ENCODE measurements at regions not wholly inside any gene's neighbourhood (a gene's known extent, or its start where the extent isn't known, plus 50 kb on each side); places are given as distances from the start of the nearest gene placed in this dataset.
"Not testable (repeated sequence)": the region's sequence is repeated elsewhere in the genome, so short reads cannot be mapped to it uniquely, and the experiment has no call there.

- no peak for FAIRE-seq
- H3K9ac ChIP-seq (ENCODE audit: low read length in 3 of 3), result no peak overlapping the region
- no peak overlapping the region for H3K4me3 ChIP-seq (ENCODE audit: low read length in 3 of 3)
- no peak for TF ChIP-seq CTCF (IDR thresholded peaks at IDR 0.05; ENCODE audit: borderline replicate concordance, extremely low read depth, insufficient read depth)
- H3K27ac ChIP-seq (ENCODE audit: low read depth in 2 of 2, low read length in 2 of 2), result no peak overlapping the region
- intact Hi-C loops (cut with DNase I), result no loop called here
- H3K9me3 ChIP-seq (ENCODE audit: control insufficient read depth in 2 of 3, insufficient read depth in 1 of 3, low read length in 3 of 3), result no peaks in the 10 kb centered on the region
- DNase-seq, result no peak
- no peaks in the 10 kb centered on the region for H3K4me1 ChIP-seq (ENCODE audit: control insufficient read depth in 2 of 3, insufficient read depth in 2 of 3, low read depth in 1 of 3, low read length in 3 of 3)
- H3K27me3 ChIP-seq (ENCODE audit: control insufficient read depth, insufficient read depth, low read length), result no peaks in the 10 kb centered on the region
- H3K36me3 ChIP-seq (ENCODE audit: control insufficient read depth in 2 of 3, insufficient read depth in 3 of 3, low read length in 3 of 3), result no peaks in the 10 kb centered on the region
Measured at GRCh38 chr20:48024539-48024938, 239.3 kb upstream of the SULF2 start.

- H3K36me3 ChIP-seq (ENCODE audit: control insufficient read depth in 2 of 3, insufficient read depth in 3 of 3, low read length in 3 of 3); H3K4me1 ChIP-seq (ENCODE audit: control insufficient read depth in 2 of 3, insufficient read depth in 2 of 3, low read depth in 1 of 3, low read length in 3 of 3); H3K27me3 ChIP-seq (ENCODE audit: control insufficient read depth, insufficient read depth, low read length); H3K27ac ChIP-seq (ENCODE audit: low read depth in 2 of 2, low read length in 2 of 2); H3K9me3 ChIP-seq (ENCODE audit: control insufficient read depth in 2 of 3, insufficient read depth in 1 of 3, low read length in 3 of 3); FAIRE-seq; intact Hi-C loops (cut with DNase I); H3K4me3 ChIP-seq (ENCODE audit: low read length in 3 of 3); H3K9ac ChIP-seq (ENCODE audit: low read length in 3 of 3); DNase-seq: not testable (repeated sequence)
Measured at GRCh38 chr20:48020696-48021095, 235.4 kb upstream of the SULF2 start.

- H3K27ac ChIP-seq (ENCODE audit: low read depth in 2 of 2, low read length in 2 of 2), result no peak overlapping the region
- no peaks in the 10 kb centered on the region for H3K9me3 ChIP-seq (ENCODE audit: control insufficient read depth in 2 of 3, insufficient read depth in 1 of 3, low read length in 3 of 3)
- FAIRE-seq, result no peak
- H3K27me3 ChIP-seq (ENCODE audit: control insufficient read depth, insufficient read depth, low read length), result no peaks in the 10 kb centered on the region
- DNase-seq, result no peak
- no peak for TF ChIP-seq CTCF (IDR thresholded peaks at IDR 0.05; ENCODE audit: borderline replicate concordance, extremely low read depth, insufficient read depth)
- intact Hi-C loops (cut with DNase I), result no loop called here
- no peak overlapping the region for H3K4me3 ChIP-seq (ENCODE audit: low read length in 3 of 3)
- H3K9ac ChIP-seq (ENCODE audit: low read length in 3 of 3), result no peak overlapping the region
- H3K36me3 ChIP-seq (ENCODE audit: control insufficient read depth in 2 of 3, insufficient read depth in 3 of 3, low read length in 3 of 3), result no peaks in the 10 kb centered on the region
- H3K4me1 ChIP-seq (ENCODE audit: control insufficient read depth in 2 of 3, insufficient read depth in 2 of 3, low read depth in 1 of 3, low read length in 3 of 3), result no peaks in the 10 kb centered on the region
Measured at GRCh38 chr20:48019940-48020339, 234.7 kb upstream of the SULF2 start.

GRCh38 chr20:48019496-48019895 is 234.2 kb upstream of the SULF2 start:
- FAIRE-seq, result no peak
- TF ChIP-seq CTCF (IDR thresholded peaks at IDR 0.05; ENCODE audit: borderline replicate concordance, extremely low read depth, insufficient read depth), result no peak
- no peaks in the 10 kb centered on the region for H3K36me3 ChIP-seq (ENCODE audit: control insufficient read depth in 2 of 3, insufficient read depth in 3 of 3, low read length in 3 of 3)
- DNase-seq, result no peak
- H3K9me3 ChIP-seq (ENCODE audit: control insufficient read depth in 2 of 3, insufficient read depth in 1 of 3, low read length in 3 of 3), result no peaks in the 10 kb centered on the region
- no peaks in the 10 kb centered on the region for H3K4me1 ChIP-seq (ENCODE audit: control insufficient read depth in 2 of 3, insufficient read depth in 2 of 3, low read depth in 1 of 3, low read length in 3 of 3)
- no peak overlapping the region for H3K9ac ChIP-seq (ENCODE audit: low read length in 3 of 3)
- H3K27ac ChIP-seq (ENCODE audit: low read depth in 2 of 2, low read length in 2 of 2), result no peak overlapping the region
- no peaks in the 10 kb centered on the region for H3K27me3 ChIP-seq (ENCODE audit: control insufficient read depth, insufficient read depth, low read length)
- intact Hi-C loops (cut with DNase I), result no loop called here
- no peak overlapping the region for H3K4me3 ChIP-seq (ENCODE audit: low read length in 3 of 3)

GRCh38 chr20:48018851-48019250 is 233.6 kb upstream of the SULF2 start:
- H3K9ac ChIP-seq (ENCODE audit: low read length in 3 of 3); H3K27me3 ChIP-seq (ENCODE audit: control insufficient read depth, insufficient read depth, low read length); H3K27ac ChIP-seq (ENCODE audit: low read depth in 2 of 2, low read length in 2 of 2); DNase-seq; H3K4me1 ChIP-seq (ENCODE audit: control insufficient read depth in 2 of 3, insufficient read depth in 2 of 3, low read depth in 1 of 3, low read length in 3 of 3); H3K36me3 ChIP-seq (ENCODE audit: control insufficient read depth in 2 of 3, insufficient read depth in 3 of 3, low read length in 3 of 3); H3K9me3 ChIP-seq (ENCODE audit: control insufficient read depth in 2 of 3, insufficient read depth in 1 of 3, low read length in 3 of 3); H3K4me3 ChIP-seq (ENCODE audit: low read length in 3 of 3); FAIRE-seq; intact Hi-C loops (cut with DNase I): not testable (repeated sequence)
